ENCODE measurements at regions not wholly inside any gene's neighbourhood (a gene's known extent, or its start where the extent isn't known, plus 50 kb on each side); places are given as distances from the start of the nearest gene placed in this dataset.

DNA sequence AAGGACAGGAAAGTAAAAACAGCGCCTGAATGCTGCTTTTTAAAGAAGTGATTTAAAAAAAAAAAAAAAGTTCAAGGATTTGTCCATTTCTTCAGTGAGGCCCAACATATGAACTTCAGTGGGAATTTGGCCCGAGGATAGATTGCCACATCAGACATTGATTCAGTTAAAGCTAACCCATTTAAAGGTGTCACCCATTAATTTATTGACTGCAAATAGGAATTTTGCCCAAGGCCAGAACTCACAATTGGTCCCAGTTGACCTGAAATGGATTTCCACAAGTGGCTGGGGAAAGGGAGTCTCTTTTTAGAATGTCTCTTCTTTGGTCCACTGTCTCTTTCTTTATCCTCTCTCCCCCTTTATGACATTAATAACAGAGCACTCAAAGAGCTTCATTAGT, 86.5 kb upstream of the RPL34 start:
- DNase-seq (ENCODE audit: low spot score) = no peak
- Mint-ChIP-seq H3K27ac (ENCODE audit: unreplicated experiment) (no peak overlapping the region), H3K36me3 (ENCODE audit: low read depth) (no peaks in the 10 kb centered on the region), H3K9me3 (ENCODE audit: low read depth) (no peaks in the 10 kb centered on the region), H3K27me3 (ENCODE audit: low read depth) (no peaks in the 10 kb centered on the region), H3K4me1 (ENCODE audit: low read depth) (peaks cover 19% of the 10 kb centered on the region), H3K4me3 (ENCODE audit: unreplicated experiment) (no peak overlapping the region)
- TF ChIP-seq, protein P1, sequence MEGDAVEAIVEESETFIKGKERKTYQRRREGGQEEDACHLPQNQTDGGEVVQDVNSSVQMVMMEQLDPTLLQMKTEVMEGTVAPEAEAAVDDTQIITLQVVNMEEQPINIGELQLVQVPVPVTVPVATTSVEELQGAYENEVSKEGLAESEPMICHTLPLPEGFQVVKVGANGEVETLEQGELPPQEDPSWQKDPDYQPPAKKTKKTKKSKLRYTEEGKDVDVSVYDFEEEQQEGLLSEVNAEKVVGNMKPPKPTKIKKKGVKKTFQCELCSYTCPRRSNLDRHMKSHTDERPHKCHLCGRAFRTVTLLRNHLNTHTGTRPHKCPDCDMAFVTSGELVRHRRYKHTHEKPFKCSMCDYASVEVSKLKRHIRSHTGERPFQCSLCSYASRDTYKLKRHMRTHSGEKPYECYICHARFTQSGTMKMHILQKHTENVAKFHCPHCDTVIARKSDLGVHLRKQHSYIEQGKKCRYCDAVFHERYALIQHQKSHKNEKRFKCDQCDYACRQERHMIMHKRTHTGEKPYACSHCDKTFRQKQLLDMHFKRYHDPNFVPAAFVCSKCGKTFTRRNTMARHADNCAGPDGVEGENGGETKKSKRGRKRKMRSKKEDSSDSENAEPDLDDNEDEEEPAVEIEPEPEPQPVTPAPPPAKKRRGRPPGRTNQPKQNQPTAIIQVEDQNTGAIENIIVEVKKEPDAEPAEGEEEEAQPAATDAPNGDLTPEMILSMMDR (IDR thresholded peaks at IDR 0.05) = no peak

DNA sequence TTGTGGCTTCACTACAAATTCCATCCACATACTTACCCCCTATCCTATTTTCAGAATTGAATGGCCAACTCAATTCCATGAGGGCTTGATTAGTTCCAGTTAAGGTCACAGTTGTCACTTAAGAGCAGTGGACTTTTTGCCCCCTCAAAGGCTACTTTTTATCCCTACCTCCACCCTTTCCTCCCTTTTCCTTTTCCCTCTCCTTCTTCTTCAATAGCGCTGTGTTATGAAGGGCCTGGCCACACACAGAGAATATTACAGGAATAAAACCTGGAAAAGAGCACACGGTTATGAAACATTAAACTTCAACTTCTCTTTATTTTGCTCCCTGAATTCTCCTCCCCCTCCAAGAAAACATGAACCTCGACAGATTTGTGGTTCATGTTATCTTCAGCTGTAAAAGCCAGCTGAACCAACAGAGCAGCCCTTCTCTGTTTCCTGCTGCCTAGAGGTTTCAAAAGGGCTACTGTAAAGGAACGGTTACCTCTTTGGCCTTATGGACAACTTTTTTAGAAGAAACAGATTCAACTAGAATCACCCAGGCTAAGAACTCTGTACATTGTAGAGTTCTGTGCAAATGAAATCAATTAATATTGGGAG, 87.0 kb upstream of the RPL34 start:
- TF ChIP-seq, protein P1 (IDR thresholded peaks at IDR 0.05) = no peak
- no peak overlapping the region for H3K27ac Mint-ChIP-seq (ENCODE audit: unreplicated experiment)
- peaks cover 19% of the 10 kb centered on the region for H3K4me1 Mint-ChIP-seq (ENCODE audit: low read depth)
- H3K4me3 Mint-ChIP-seq (ENCODE audit: unreplicated experiment) = no peak overlapping the region
- no peak for DNase-seq (ENCODE audit: low spot score)
- H3K9me3 Mint-ChIP-seq (ENCODE audit: low read depth) = no peaks in the 10 kb centered on the region
- no peaks in the 10 kb centered on the region for H3K27me3 Mint-ChIP-seq (ENCODE audit: low read depth)
- H3K36me3 Mint-ChIP-seq (ENCODE audit: low read depth) = no peaks in the 10 kb centered on the region

DNA sequence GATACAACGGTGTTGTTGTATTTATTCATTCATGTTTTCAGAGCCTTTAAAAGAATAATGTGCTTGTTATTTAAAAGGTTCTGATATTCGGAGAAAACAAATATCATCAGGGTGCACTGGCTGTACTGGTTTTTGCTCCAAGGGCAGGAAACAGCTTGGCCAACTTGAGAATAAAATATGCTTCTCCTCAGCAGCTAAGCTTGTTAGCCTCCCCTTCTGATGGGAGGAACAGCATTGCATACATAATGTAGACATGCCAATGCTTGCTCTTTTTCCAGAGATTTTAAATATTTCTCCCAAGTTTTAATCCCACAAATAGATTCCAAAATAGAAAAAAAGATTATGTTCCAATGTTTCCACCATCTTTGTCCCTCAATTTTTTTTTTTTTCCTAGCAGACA, 87.6 kb upstream of the RPL34 start:
- TF ChIP-seq, protein P1 (IDR thresholded peaks at IDR 0.05) = no peak
- H3K4me3 Mint-ChIP-seq (ENCODE audit: unreplicated experiment) = no peak overlapping the region
- no peak for DNase-seq (ENCODE audit: low spot score)
- no peaks in the 10 kb centered on the region for H3K9me3 Mint-ChIP-seq (ENCODE audit: low read depth)
- H3K27me3 Mint-ChIP-seq (ENCODE audit: low read depth) = no peaks in the 10 kb centered on the region
- no peaks in the 10 kb centered on the region for H3K36me3 Mint-ChIP-seq (ENCODE audit: low read depth)
- H3K4me1 Mint-ChIP-seq (ENCODE audit: low read depth) = peaks cover 19% of the 10 kb centered on the region
- no peak overlapping the region for H3K27ac Mint-ChIP-seq (ENCODE audit: unreplicated experiment)

DNA sequence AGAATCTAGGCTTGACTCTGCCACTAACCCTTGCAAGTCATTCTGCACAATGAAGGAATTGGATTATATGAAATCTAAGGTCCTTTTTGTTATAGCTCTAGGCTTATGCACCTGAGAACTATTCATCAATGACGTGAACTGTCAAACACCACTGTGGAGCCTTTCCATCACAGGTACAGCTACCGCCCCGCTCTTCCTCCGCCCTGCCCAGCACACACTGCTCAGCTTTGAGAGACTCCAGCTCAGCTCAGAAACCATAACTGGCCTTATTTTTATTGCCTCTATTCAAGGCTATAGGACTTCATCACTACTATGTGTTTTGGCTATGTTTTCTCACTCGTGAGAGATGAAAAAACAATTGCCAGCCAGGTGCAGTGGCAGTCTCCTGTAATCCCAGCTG, 88.2 kb upstream of the RPL34 start:
- Mint-ChIP-seq H3K27ac (ENCODE audit: unreplicated experiment) (no peak overlapping the region), H3K4me3 (ENCODE audit: unreplicated experiment) (no peak overlapping the region), H3K27me3 (ENCODE audit: low read depth) (no peaks in the 10 kb centered on the region)

DNA sequence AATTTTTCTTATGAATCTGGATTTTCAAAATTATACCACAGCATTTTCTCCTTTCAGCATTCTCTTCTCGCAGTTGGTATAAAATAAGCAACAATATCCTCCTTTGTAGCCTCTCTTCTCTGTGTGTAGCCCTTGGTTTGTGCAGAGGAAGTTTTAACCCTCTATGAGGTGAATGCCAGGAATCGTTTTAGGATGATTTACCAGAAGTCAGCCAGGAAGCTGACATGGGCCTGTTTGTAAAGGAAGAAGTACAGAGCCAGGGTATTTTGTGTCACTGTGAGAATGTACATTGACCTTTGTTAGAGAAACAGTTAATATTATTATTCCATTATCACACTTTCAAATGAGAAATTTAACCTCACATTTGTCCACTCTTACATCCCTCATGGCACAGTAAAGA, 88.9 kb upstream of the RPL34 start:
- H3K27me3 Mint-ChIP-seq (ENCODE audit: low read depth) = no peaks in the 10 kb centered on the region
- H3K36me3 Mint-ChIP-seq (ENCODE audit: low read depth) = no peaks in the 10 kb centered on the region
- H3K27ac Mint-ChIP-seq (ENCODE audit: unreplicated experiment) = no peak overlapping the region
- H3K4me3 Mint-ChIP-seq (ENCODE audit: unreplicated experiment) = no peak overlapping the region
- H3K4me1 Mint-ChIP-seq (ENCODE audit: low read depth) = peaks cover 19% of the 10 kb centered on the region
- TF ChIP-seq, protein P1 (IDR thresholded peaks at IDR 0.05) = no peak
- no peaks in the 10 kb centered on the region for H3K9me3 Mint-ChIP-seq (ENCODE audit: low read depth)
- no peak for DNase-seq (ENCODE audit: low spot score)

More for the DNA sequence above, 88.2 kb upstream of the RPL34 start:
- Mint-ChIP-seq H3K4me1 (ENCODE audit: low read depth) (peaks cover 19% of the 10 kb centered on the region), H3K36me3 (ENCODE audit: low read depth) (no peaks in the 10 kb centered on the region), H3K9me3 (ENCODE audit: low read depth) (no peaks in the 10 kb centered on the region)
- TF ChIP-seq, protein P1 (IDR thresholded peaks at IDR 0.05) = no peak
- no peak for DNase-seq (ENCODE audit: low spot score)

Measured in chondrocyte (in vitro differentiated cells).